GM21723 (cell line): ENCODE measurements at regions not wholly inside any gene's neighbourhood (a gene's known extent, or its start where the extent isn't known, plus 50 kb on each side); places are given as distances from the start of the nearest gene placed in this dataset.

ENCODE experiments used
- ATAC-seq: cut with Tn5 transposase; IDR thresholded peaks from one replicate; pipeline ENCODE4 v1.9.1; 2021; ENCODE audit warnings: mild to moderate bottlenecking, moderate library complexity; ENCODE audit not compliant: unreplicated experiment

- ATAC-seq = no peak
Measured at GRCh38 chr12:13843841-13844240, 137.6 kb downstream of the GRIN2B start.

- no peak for ATAC-seq
Measured at GRCh38 chr12:13841358-13841757, 140.0 kb downstream of the GRIN2B start.

GRCh38 chr12:13839365-13840336, 141.8 kb downstream of the GRIN2B start:
- ATAC-seq = no peak

- ATAC-seq = no peak
Measured at GRCh38 chr12:13836099-13836498, 145.3 kb downstream of the GRIN2B start.

- no peak for ATAC-seq
Measured at GRCh38 chr12:13835652-13836051, 145.8 kb downstream of the GRIN2B start.

- ATAC-seq = no peak
Measured at GRCh38 chr12:13834241-13834640, 147.2 kb downstream of the GRIN2B start.

GRCh38 chr12:13817131-13817530, 164.3 kb downstream of the GRIN2B start:
- no peak for ATAC-seq

GRCh38 chr12:13816394-13816793, 165.0 kb downstream of the GRIN2B start:
- ATAC-seq = no peak

GRCh38 chr12:13812168-13812567, 169.2 kb downstream of the GRIN2B start:
- no peak for ATAC-seq

GRCh38 chr12:13811061-13811460, 170.3 kb downstream of the GRIN2B start:
- ATAC-seq = no peak

GRCh38 chr12:13805041-13805440, 176.4 kb downstream of the GRIN2B start:
- no peak for ATAC-seq

- ATAC-seq = no peak
Measured at GRCh38 chr12:13801543-13801942, 179.9 kb downstream of the GRIN2B start.

GRCh38 chr12:13799574-13799973, 181.8 kb downstream of the GRIN2B start:
- no peak for ATAC-seq

GRCh38 chr12:13798162-13798561, 183.2 kb downstream of the GRIN2B start:
- no peak for ATAC-seq

- ATAC-seq = no peak
Measured at GRCh38 chr12:13794706-13795105, 186.7 kb downstream of the GRIN2B start.

- no peak for ATAC-seq
Measured at GRCh38 chr12:13790317-13790716, 191.1 kb downstream of the GRIN2B start.

- no peak for ATAC-seq
Measured at GRCh38 chr12:13788626-13789025, 192.8 kb downstream of the GRIN2B start.

- no peak for ATAC-seq
Measured at GRCh38 chr12:13786646-13787045, 194.8 kb downstream of the GRIN2B start.

- no peak for ATAC-seq
Measured at GRCh38 chr12:13784504-13784903, 196.9 kb downstream of the GRIN2B start.

- ATAC-seq = no peak
Measured at GRCh38 chr12:13780453-13780852, 200.9 kb downstream of the GRIN2B start.

- no peak for ATAC-seq
Measured at GRCh38 chr12:13777374-13777773, 204.0 kb downstream of the GRIN2B start.

- ATAC-seq = no peak
Measured at GRCh38 chr12:13772264-13772663, 209.1 kb downstream of the GRIN2B start.

- ATAC-seq = no peak
Measured at GRCh38 chr12:13770576-13770975, 210.8 kb downstream of the GRIN2B start.
